Stimulated activated CD4-positive, alpha-beta T cell treated with anti-CD3 and anti-CD28 coated beads, Interleukin-1b, Interleukin-23, amount 100 ng/mL, for 4 hours (primary cell): ENCODE measurements at regions not wholly inside any gene's neighbourhood (a gene's known extent, or its start where the extent isn't known, plus 50 kb on each side); places are given as distances from the start of the nearest gene placed in this dataset.

ENCODE experiments used
- DNase-seq, 2 donors: peaks; one replicate each; pipeline ENCODE4 v3.0.0-alpha.2; 2020; ENCODE audit warnings: low read depth in 2 of 2

GRCh38 chr15:96415513-96416217, 85.2 kb downstream of the NR2F2 start:
- DNase-seq, result no peak

DNA sequence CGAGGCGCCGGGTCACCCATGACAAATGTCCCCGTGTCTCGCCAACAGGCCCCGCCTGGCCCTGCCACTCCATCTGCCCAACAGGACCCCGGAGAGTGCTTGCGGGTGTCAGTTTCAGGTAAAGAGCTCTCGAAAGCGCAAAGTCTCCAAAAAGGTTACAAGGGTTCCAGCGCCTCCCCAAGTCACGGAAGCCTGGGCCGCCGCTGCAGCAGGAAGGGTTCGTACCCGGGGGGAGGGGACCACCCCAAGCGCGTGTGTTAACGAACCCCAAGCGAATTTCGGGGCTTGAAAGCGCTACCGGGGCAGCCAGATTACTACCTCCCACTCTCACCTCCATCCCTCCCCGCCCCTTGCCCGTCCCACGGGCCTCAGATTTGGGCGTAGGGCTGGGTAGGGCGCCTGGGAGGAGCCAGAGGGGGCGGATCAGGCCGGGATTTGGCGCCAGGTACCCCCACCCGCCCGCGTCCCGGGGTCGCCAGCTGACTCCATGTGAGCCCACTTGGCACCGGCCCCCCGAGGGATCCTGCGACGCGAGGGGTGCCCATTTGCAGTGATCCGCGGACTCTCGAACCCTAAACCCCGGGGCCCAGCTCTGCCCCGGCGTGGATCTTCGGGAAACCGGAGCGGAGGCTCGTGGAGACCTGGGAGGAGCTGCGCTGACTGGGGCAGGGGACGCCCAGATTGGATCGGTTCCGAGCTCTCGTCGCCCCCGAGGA, 85.9 kb downstream of the NR2F2 start:
- no peak for DNase-seq

GRCh38 chr15:96416934-96417759, 86.6 kb downstream of the NR2F2 start:
- DNase-seq, result no peak

GRCh38 chr15:96417760-96418130, 87.2 kb downstream of the NR2F2 start:
- DNase-seq, result no peak

GRCh38 chr15:96418146-96418545, 87.6 kb downstream of the NR2F2 start:
- DNase-seq, result no peak

DNA sequence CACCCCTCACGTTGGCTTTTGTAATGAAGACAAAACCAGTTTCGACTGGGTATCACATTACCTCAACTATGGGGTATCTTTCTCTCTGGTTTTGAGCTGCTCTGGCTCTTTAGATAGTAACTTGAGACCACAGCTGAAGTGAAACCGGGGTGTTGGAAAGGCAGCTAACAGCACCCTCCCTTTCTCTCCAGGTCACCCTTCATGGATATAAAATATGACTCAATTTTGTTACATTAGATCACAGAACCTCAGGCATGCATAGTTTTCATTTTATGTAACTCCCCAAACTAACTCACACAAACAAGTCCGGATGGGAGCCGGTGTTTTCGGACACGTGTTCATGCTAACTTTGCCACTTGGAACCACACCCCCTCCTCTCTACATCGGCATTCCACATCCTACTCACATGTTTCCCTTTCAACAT, 90.7 kb downstream of the NR2F2 start:
- no peak for DNase-seq

DNA sequence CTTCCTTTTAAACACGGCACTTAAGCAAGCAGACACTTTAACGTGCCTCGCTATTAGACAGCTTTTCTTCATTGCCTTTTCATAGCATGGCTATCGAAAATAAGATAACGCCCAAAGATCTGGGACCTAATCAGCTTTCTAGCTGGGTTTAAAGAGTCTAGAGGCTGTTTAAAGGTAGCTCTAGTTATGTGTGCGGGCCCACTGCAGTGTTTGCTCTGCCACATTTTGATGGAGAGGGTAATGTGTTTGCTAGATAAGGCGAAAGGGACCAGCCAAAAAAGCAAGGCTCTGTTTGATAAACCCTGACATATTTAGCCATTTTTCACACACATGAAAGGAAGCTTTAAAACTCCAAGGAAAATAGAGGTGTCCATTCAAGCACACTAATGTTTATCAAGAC, 91.6 kb downstream of the NR2F2 start:
- DNase-seq, result no peak

DNA sequence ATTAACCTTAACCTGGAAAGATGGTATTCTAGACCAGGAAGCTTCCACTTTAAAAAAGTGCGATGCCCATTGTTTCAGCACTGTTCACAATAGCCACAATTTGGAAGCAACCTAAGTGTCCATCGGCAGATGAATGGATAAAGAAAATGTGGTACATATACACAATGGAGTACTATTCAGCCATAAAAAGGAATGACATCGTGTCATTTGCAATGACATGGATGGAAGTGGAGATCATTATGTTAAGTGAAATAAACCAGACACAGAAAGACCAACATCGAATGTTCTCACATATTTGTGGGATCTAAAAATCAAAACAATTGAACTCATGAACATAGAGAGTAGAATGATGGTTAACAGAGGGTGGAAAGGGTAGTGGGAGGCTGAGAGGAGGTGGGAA, 94.2 kb downstream of the NR2F2 start:
- no peak for DNase-seq

DNA sequence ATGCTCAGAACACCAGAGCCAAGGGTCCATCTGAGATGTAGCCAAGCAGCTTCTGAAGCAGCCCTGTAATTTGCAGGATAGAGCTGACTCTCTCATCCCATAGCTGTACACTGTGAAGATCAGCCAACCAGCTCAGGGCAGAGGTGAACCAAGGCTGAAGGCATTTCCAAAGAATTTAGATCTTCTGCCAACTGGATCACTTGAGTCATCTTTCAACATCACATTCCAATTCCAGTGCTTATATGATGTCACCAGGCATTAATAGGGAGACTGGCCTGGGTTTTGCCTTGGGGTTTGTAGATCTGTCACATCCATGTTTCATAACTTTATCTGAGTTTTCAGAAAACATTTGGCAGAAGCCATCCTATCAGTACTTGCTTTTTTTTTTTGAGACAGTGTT, 98.2 kb downstream of the NR2F2 start:
- no peak for DNase-seq

GRCh38 chr15:96431786-96432185, 101.3 kb downstream of the NR2F2 start:
- DNase-seq, result no peak

- DNase-seq, result no peak
Measured at GRCh38 chr15:96435022-96435421, 104.5 kb downstream of the NR2F2 start.

GRCh38 chr15:96435841-96436240, 105.3 kb downstream of the NR2F2 start:
- DNase-seq, result no peak

DNA sequence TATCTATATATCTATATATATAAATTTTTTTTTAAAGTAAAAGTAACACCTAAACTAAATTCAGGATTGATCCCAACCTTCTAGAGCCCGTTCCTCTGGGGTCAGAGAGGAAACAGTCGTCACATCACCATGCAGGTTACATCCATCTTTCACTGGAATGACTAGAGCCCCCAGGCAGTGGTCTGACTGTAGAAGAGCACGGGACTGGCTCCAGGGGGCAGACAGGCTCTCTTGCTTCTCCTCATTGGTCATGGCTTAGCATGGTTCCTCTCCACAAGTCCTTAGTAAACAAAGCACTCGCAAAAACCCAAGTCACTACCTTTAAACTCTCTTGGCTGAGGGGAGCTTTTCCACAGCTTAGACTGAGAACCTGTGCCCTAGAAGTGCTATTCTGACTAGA, 110.5 kb downstream of the NR2F2 start:
- no peak for DNase-seq

- DNase-seq, result no peak
Measured at GRCh38 chr15:96442076-96442475, 111.6 kb downstream of the NR2F2 start.

DNA sequence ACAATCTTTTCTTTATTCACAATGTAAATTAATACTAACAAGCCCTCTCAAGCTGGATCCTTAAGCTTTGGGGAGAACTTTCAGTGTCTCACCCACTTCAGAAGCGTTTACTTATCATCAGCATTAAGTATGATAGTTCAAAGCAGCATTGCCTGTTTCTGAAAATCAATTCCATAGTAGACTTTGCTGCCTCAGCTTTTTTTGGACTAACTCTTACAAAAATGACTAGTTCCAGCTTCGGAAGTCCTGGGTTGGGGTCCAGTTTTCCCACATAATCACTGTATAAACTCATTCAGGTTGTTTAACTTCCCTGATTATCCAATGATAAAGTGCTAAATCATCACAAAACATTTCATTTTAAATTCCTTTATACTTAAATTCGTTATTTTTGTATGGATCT, 114.4 kb downstream of the NR2F2 start:
- DNase-seq, result no peak

DNA sequence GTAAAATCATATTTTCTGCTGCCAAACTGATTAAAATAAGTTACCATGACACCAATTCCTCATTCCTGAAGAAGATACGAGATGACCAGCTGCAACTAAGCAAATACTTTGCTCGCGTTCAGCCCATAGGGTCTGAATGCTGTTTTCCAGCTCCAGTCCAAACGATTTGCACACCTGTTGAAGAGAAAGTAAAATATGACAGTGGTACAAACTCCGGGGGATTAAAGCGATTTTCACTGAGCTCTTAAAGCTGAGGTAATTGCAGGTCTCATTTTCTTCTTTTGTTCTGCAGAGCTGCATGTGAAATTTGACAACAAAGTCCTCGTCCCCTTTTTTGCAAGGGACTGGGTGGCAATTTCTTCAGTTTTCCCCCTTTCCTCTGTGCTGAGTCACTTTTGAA, 118.4 kb downstream of the NR2F2 start:
- no peak for DNase-seq

- DNase-seq, result no peak
Measured at GRCh38 chr15:96457841-96458240, 127.3 kb downstream of the NR2F2 start.

- no peak for DNase-seq
Measured at GRCh38 chr15:96460106-96460505, 129.6 kb downstream of the NR2F2 start.

- DNase-seq, result no peak
Measured at GRCh38 chr15:96462768-96463750, 132.6 kb downstream of the NR2F2 start.

- DNase-seq, result no peak
Measured at GRCh38 chr15:96466389-96466947, 136.0 kb downstream of the NR2F2 start.

DNA sequence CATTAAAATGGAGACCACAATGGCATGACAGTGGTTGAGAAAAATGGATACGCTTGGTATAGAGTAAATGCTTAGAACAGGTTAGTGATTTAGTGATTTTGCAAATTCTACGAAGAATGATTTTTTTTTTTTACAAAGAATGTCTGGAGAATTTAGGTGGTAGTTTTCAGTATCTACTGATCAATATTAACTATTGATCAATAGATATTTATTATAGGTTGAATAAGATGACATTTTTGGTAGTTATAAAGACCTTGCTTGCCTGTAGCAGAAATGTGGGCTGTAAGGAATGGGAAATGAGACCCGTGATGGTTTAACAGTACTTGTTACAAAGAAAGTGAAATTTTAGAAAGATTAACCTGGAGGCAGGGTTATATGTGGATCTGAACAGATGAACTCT, 137.5 kb downstream of the NR2F2 start:
- DNase-seq, result no peak
